ENCODE measurements at regions not wholly inside any gene's neighbourhood (a gene's known extent, or its start where the extent isn't known, plus 50 kb on each side); places are given as distances from the start of the nearest gene placed in this dataset.

- TF ChIP-seq, protein P1, sequence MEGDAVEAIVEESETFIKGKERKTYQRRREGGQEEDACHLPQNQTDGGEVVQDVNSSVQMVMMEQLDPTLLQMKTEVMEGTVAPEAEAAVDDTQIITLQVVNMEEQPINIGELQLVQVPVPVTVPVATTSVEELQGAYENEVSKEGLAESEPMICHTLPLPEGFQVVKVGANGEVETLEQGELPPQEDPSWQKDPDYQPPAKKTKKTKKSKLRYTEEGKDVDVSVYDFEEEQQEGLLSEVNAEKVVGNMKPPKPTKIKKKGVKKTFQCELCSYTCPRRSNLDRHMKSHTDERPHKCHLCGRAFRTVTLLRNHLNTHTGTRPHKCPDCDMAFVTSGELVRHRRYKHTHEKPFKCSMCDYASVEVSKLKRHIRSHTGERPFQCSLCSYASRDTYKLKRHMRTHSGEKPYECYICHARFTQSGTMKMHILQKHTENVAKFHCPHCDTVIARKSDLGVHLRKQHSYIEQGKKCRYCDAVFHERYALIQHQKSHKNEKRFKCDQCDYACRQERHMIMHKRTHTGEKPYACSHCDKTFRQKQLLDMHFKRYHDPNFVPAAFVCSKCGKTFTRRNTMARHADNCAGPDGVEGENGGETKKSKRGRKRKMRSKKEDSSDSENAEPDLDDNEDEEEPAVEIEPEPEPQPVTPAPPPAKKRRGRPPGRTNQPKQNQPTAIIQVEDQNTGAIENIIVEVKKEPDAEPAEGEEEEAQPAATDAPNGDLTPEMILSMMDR (conservative IDR thresholded peaks at IDR 0.05; ENCODE audit: low read depth, low read length): no peak
- H3K4me3 ChIP-seq (ENCODE audit: low read length): no peak overlapping the region
- DNase-seq (ENCODE audit: low read depth): peak; percentile 8
Measured at GRCh38 chr5:173547579-173547978, 68.9 kb downstream of the BOD1 start.

DNA sequence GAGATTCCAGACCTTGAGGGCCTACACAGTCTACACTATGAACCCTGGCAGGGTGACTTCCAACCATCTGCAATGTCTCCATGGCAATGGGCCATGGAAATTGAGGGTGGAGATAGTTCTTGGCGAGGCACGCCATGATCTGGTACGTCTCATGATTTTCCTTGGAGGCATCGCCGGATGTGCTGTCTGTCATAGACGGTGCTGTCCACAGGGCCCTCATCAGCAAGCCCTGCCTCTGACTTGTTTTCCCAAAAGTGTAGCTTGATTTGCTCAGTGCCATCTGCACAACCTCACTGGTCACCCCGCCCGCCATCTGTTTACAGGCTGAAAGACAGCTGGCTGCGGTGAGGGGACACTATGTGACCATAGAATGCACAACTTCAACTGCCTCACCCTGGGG, 73.5 kb downstream of the BOD1 start:
- no peak for DNase-seq (ENCODE audit: low read depth)
- TF ChIP-seq, protein P1 (conservative IDR thresholded peaks at IDR 0.05; ENCODE audit: low read depth, low read length): no peak
- H3K4me3 ChIP-seq (ENCODE audit: low read length): no peak overlapping the region

GRCh38 chr5:173542159-173542558, 74.3 kb downstream of the BOD1 start:
- TF ChIP-seq, protein P1 (conservative IDR thresholded peaks at IDR 0.05; ENCODE audit: low read depth, low read length): no peak
- no peak overlapping the region for H3K4me3 ChIP-seq (ENCODE audit: low read length)
- no peak for DNase-seq (ENCODE audit: low read depth)

DNA sequence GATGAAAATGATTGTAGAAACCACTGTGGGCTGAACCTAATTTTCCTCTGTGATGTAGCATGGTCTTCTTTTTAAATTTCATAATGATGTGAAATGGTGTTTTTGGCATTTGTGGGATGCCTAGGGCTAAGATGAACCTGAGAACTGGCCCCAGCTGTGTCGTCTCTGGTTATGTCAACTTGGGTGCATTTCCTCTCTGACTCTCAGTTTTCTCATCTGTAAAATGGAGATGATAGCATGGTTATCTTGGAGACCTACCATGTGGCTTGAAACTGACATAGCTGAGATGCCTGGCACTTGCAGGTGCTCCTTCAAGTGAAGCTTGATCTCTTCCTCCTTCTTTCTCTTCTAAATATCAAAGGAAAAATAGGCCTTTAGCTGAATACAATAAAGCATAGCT, 77.8 kb downstream of the BOD1 start:
- TF ChIP-seq, protein P1 (conservative IDR thresholded peaks at IDR 0.05; ENCODE audit: low read depth, low read length): no peak
- DNase-seq (ENCODE audit: low read depth): no peak
- H3K4me3 ChIP-seq (ENCODE audit: low read length): no peak overlapping the region

- DNase-seq (ENCODE audit: low read depth): no peak
- no peak overlapping the region for H3K4me3 ChIP-seq (ENCODE audit: low read length)
- TF ChIP-seq, protein P1 (conservative IDR thresholded peaks at IDR 0.05; ENCODE audit: low read depth, low read length): no peak
Measured at GRCh38 chr5:173538018-173538417, 78.4 kb downstream of the BOD1 start.

GRCh38 chr5:173537228-173537627, 79.2 kb downstream of the BOD1 start:
- TF ChIP-seq, protein P1 (conservative IDR thresholded peaks at IDR 0.05; ENCODE audit: low read depth, low read length): no peak
- no peak overlapping the region for H3K4me3 ChIP-seq (ENCODE audit: low read length)
- no peak for DNase-seq (ENCODE audit: low read depth)

GRCh38 chr5:173535976-173536639, 80.3 kb downstream of the BOD1 start:
- no peak for DNase-seq (ENCODE audit: low read depth)
- TF ChIP-seq, protein P1 (conservative IDR thresholded peaks at IDR 0.05; ENCODE audit: low read depth, low read length): no peak
- H3K4me3 ChIP-seq (ENCODE audit: low read length): no peak overlapping the region
